HG03025 (cell line): ENCODE measurements at regions not wholly inside any gene's neighbourhood (a gene's known extent, or its start where the extent isn't known, plus 50 kb on each side); places are given as distances from the start of the nearest gene placed in this dataset.
"Not testable (repeated sequence)": the region's sequence is repeated elsewhere in the genome, so short reads cannot be mapped to it uniquely, and the experiment has no call there.

Experiments used
- ATAC-seq: cut with Tn5 transposase; IDR thresholded peaks from one replicate; pipeline ENCODE4 v1.9.1; 2021; ENCODE audit warnings: mild to moderate bottlenecking, moderate library complexity; ENCODE audit not compliant: unreplicated experiment, low FRiP score

DNA sequence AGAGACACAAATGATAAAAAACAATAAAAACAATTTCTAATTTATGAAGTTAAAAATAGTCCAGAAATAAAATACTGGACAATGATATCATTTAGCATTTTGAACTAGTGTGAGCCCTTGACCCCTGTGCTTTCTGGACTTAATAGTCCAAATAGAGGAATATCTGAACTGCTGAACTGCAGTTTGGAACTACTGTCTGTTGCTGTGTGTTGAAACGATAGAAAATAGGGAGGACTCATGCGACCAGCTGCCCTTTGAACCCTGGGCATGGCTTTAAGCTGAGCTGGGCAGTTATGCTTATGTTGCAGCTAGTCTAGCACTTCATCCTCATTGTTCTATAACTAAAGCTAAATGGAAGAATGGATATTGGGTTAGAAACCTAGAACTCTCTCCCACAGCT, 99.5 kb downstream of the FMR1NB start:
- ATAC-seq, result no peak

DNA sequence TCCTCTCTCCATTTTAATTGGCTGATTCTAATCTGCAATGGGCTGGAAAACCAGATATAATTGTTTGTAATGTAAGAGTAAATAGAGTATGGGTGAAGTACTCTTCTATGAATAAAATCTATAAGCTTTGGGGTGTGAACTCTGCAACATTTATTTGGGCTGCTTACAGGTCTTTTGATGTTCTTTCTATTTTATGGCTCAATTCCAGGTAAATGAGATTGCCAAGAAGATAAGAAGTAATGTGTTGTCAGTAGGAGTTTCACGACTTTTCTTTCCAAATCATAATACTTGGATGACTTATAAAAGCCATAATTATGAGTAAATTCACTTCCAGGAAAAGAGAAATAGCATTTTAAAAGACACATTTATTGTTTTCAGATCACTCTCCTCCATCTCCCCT, 103.5 kb downstream of the FMR1NB start:
- no peak for ATAC-seq

DNA sequence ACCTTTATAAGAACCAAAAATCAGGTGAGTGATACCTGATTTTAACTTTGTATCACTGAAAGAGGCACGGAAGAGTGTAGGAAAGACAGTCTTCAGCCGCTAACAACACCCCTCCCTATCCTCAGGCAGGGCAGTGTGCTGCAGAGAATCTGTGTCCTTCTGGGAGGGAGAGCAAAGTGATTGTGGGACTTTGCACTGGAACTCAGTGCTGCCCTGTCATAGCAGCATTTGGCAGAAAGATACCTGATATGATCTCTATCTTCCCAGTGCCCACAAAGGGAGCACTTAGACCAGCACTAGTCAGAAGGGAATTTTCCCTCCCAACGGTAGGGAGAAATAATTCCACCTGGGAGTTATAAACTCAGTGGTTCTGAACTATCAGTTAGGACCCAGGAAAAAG, 139.0 kb downstream of the FMR1NB start:
- no peak for ATAC-seq

DNA sequence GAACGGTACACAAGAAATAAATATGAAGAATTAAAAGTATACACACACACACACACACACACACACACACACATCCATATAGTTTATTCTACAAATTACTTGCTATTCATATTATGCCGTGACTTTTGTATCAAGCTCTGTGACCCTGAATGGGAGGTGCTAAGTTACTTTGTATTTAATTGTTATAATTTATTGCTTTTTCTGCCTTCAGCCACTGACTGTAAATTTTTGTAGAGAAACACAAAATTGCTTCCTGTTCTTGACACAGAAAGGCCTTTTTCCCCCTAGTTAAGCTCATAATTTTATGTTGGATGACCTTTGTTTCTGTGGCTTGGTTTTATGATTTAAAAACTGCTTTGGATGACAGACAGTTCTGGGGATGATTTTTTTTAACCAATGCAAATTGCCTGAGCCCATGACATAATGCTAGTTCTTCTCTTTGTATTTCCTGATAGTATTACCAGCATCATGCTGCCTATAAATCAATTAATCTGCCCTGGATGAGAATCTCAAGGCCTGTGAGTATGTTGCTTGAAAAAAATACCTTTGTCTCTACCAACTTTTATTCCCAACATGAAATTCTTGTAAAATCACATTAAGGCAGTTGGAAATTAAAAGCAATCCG, 140.0 kb downstream of the FMR1NB start:
- ATAC-seq, result no peak

DNA sequence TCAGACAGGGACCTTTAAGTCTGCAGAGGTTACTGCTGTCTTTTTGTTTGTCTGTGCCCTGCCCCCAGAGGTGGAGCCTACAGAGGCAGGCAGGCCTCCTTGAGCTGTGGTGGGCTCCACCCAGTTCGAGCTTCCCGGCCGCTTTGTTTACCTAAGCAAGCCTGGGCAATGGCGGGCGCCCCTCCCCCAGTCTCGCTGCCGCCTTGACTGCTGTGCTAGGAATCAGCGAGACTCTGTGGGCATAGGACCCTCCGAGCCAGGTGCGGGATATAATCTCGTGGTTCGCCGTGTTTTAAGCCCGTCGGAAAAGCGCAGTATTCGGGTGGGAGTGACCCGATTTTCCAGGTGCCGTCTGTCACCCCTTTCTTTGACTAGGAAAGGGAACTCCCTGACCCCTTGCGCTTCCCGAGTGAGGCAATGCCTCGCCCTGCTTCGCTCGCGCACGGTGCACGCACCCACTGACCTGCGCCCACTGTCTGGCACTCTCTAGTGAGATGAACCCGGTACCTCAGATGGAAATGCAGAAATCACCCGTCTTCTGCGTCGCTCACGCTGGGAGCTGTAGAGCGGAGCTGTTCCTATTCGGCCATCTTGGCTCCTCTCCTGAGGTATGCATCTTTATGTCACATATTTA, 147.9 kb downstream of the FMR1NB start:
- not testable (repeated sequence) for ATAC-seq

DNA sequence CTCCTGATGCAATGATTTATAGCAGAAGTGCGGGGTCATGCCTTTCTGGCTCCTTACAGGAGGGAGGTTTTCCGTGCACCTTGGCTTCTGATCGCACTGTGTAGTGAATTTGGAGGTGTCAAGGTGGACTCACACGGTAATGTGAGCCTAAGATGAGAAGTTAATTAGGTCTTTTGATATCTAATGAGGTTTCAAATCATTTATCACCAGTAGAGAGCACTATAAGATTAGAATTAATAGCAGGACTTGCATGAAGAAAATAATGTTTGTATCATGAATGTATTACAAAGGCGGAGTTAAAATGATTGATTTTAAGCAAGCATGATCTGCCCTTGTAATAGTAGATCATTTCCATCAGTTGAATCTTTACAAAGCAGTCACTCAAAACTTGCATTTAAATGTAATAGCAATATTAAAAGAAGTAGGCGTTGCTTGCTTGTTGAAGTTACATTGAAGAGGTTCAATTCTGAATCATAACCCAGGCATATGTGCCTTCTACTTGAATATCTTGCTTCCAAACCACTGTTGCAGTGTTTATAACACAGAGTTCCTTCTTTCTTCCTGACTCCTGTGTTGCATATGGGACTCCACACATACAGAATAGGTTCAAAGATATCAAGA, 152.1 kb downstream of the FMR1NB start:
- ATAC-seq, result no peak

DNA sequence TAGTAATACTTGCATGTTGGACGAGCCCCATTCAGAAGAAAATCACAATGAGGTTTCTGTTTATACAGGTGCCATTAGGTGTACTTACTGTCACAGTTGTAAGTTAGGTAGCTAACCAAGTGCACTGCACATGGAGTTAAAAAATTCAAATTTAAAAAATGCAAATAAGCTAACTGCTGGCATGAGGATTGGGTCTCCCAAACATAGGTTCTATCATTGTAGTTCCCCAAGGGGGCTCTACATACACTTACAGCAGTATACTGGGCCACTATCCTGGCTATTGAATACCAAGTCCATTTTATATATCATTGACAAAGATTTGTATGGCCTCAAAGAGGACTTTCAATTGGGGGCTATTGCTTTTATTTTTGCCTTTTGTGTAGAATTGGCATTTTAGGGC, 153.4 kb downstream of the FMR1NB start:
- no peak for ATAC-seq

DNA sequence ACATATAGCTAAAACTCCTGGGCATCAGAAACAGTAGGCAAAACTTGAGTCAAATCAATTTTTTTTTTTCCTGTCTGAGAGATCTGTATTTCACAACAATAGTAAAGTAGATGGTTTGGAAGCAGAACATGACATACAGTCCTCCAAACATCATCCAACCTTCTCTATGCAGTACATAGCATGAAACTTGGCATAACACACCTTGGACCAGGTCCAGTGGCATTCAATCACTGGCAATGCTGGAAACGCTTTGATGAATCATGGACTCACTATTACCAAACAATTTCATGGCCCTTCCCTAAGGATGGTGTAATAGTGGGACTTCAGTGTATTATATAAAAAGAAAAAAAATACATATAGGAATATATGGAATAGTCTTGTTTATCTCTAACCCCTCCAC, 154.6 kb downstream of the FMR1NB start:
- ATAC-seq, result no peak

DNA sequence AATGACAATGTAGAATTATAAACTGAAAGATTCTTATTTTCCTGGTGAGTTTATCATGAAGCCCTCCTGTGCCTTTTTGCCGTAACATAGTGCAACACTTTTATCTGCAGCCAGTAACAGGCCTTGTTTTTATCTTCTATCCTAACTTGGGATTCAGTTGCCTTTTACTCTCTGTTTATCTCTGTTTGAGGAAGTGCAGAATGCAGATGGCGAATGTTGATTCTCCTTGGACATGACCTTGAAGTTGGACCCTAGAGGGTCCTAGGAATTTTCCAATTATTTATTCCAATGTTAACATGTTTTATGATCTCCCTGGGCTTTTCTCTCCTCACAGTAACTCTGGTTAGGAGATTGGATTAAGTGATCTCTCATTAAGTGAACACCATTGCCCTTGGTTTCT, 165.0 kb downstream of the FMR1NB start:
- no peak for ATAC-seq

DNA sequence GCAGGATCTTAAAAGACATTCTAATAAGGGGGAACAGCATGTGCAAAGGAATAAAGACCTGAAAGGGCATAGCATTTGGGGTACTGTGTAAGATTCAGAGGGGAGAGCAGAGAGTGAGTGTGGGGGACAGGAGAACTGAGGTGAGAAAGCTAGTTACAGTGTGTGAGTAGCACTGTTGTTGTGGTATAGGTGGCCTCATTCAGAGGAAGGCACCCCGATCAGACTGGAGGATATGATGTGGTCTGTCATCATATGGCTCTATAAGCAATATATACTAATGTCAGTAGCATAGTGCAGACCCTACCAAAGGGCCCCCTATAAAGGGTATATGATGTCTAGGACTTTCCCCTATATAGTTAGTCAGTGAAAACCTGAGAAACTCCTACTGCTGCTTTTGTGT, 175.8 kb downstream of the FMR1NB start:
- no peak for ATAC-seq

DNA sequence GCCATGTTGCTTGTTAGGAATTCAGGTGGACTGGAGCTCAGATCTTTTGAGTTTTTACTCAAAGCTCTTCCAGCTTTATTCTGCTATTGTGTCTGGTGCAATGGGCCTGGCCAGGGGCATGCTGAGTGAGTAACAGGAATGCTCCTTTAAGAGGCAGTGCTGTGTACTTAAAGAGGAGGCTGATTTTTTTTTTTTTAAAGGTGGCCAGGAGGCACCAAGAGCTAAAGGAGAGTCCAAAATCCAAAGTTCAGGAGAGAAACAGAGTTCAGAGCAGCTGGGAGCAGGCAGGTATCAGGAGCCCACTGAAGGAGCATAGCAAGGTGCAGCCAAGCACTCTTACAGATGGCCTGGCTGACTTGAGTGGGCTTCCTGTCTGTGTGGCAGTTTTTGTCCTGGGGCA, 178.7 kb downstream of the FMR1NB start:
- ATAC-seq, result no peak

DNA sequence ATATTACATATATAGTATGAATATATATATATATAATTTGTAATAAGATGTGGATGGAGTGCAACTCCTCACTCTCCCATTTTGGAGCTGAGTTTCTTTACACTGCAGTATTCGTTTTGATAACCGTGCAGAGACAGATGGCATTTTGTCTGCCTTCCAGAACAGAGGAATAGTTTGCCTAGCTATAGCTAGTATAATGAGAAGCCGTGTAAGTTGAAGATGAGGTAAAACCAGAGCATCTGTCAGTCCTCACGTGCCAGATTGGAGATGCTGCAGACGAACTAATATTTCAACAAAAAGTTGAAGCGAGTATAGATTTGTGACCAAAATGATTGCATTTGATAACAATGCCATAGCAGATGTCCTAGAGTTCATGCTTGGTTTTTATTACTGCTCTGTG, 180.6 kb downstream of the FMR1NB start:
- ATAC-seq, result no peak

DNA sequence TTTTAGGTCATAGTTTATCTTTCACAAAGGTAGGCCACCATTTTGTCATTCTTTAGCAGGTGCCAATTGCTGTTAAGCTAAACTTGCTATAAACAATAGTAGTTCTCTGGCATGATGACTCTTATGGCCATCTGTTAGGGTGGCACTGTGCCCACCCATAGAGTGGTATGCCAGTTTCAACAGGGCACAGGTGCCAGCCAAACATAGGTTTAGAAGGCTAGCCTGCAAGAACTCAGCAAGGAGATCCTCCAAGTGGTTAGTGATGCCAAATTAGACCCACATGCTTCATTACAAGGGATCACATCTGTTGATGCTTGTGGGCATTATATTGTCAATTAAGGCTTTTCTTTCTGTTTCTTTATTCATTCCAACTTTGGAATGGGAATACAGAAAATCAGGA, 204.5 kb downstream of the FMR1NB start:
- no peak for ATAC-seq

DNA sequence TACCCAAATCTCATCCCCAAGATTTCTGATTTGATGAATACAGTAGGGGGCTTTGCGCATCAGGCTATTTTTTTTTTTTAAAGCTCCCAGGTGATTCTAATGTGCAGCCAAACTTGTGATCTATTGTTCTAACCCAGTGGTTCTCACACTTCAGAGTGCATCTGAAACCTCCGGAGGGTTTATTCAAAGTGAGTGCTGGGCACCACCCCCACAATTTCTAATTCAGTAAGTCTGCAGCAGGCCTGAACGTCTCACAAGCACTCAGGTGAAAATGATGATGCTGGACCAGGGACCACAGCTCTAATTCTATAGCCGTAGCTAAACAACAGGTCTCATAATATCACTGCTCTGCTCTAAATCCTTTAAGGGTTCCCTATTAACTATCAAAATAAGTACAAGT, 211.4 kb downstream of the FMR1NB start:
- no peak for ATAC-seq

DNA sequence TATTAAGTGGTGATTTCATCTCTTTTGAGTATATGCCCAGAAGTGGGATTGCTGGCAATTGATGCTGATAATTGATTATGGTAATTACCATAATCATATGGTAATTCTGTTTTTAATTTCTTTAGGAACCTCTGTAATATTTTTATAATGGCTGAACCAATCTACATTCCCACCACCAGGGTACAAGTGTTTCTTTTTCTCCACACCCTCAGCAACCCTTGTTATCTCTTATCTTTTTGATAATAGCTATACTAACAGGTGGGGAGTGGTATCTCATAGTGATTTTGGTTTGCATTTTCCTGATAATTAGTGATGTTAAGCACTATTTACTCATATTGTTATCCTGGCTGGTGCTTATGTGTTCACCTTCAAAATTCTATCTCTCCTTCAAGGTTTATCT, 212.6 kb downstream of the FMR1NB start:
- ATAC-seq, result no peak

DNA sequence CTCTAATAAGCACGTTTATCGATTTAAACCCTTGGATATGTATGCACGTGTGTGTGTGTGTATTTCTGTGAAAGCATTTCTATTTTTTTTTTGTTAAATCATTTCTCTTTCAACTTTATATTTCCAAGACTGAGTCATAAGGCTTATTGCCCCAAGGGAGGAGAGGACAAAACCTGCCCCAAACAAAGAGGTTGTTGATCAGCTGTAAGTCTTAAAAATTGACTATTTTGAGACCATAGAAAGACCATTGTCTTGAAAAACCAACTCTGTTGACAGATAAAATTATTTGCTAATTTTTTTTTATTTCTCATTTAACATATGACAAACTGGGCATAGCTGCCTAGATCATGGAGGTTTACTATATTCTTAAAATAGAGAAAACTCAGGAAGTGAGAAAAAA, 222.4 kb downstream of the FMR1NB start:
- ATAC-seq, result no peak

DNA sequence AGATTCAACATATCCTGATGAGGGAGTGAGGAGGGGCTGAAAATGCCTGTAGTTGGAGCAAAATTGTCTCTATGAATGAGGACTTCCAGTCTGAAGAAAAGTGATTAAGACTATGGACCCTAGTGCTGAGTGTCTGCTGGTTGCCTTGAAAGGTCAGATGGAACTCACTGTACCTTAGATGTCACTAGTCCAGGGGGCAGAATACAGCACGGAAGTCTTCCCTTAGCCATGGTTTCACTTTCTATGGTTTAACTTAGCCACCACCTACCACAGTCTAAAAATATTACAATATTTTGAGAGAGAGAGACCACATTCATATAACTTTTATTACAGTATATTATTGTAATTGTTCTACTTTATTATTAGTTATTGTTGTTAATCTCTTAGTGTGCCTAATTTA, 223.1 kb downstream of the FMR1NB start:
- no peak for ATAC-seq

DNA sequence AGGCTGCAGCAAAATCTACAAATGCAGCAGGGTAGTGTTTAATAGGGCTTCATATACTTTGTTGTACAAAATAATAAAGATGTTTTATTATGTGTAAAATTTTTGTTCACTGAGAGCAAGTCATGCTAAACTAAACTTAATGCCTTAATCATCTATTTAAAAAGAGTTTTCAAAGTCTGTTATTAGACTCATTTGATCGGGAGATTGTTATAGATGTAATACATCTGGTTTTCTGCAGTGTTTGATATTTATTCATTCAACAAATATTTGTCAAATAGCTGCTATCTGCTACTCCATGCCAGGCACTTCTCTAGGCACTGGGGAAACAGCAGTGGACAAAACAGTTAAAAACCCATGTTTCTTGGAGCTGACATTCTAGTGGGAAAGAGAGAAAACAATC, 233.6 kb downstream of the FMR1NB start:
- no peak for ATAC-seq

DNA sequence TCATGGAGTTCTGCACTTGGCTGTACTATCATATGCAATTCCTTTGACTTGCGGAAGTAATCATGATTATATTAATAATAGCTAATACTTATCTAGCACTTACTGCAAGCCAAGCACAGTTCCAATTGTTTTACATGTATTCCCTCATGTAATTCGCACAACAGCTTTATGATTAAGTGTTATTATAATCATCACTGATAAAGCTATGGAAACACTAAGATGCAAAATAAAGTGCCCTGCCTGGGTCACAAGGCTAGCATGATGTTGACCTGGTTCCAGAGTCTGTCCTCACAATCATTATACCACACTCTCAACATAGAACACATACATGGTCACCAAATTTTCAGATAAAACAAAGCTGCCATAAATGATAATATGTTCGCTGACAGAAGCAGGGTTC, 234.6 kb downstream of the FMR1NB start:
- no peak for ATAC-seq

DNA sequence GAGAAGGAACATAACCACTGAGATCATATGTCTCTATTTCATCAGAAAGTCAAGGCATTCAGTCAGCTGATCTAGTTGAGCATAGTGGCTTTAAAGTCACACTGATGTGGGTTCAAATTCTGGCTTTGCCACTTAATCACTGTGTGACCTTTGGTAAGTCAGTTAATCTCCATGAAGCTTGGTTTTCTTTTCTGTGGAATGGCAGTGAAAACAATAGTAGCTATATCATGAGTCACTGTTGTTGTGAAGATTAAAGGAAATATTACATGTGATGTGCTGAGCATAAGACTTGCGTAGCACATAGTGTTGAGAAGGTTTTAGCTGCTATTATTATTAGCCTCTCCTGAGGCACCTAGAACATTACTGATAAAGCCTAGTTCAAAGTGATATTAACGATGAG, 242.2 kb downstream of the FMR1NB start:
- no peak for ATAC-seq

DNA sequence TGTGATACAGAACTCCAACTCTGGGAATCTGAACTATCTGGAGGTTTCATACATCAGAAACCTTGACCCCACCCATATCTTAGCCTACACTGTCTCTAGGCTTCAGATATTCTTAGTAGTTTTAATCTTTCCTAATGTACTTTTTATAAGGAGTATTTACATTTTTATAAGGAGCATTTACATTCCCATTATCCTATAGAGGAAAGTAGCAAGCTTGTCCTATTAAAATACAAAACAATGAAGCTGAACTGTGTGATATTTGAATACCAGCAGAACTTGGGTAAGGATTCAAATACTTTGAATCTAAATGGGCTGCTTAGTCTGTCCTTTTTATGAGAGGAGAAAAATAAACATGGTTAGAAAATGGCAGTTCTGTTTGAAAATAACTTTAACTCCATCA, 247.4 kb downstream of the FMR1NB start:
- ATAC-seq, result no peak

DNA sequence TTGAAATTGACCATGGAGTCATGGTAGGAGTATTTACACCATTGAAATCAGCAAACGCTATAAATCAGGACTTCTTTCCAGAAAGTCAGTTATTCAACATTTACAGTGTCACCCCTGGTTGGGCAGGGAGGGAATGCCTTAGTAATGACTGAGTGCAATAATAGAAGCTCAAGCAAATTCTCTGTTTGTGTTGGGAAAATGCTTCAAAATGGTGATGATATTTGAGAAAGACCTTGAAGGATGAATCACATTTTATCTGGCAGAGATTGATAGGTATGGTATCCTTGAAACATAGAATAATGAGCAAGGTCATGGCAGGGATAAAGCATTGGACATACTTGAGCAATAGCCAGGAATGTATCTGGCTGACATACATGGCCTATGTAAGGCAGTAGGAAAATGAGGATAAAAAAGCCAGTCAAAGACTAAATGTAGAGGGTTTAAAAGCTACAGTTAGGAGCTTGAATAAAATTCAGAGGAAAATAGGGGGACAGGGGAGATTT, 248.7 kb downstream of the FMR1NB start:
- ATAC-seq, result no peak
